HG03460 (cell line): ENCODE measurements at regions not wholly inside any gene's neighbourhood (a gene's known extent, or its start where the extent isn't known, plus 50 kb on each side); places are given as distances from the start of the nearest gene placed in this dataset.
"Not testable (repeated sequence)": the region's sequence is repeated elsewhere in the genome, so short reads cannot be mapped to it uniquely, and the experiment has no call there.

Experiments
- ATAC-seq: cut with Tn5 transposase; IDR thresholded peaks from one replicate; pipeline ENCODE4 v1.9.1; 2021; ENCODE audit not compliant: unreplicated experiment

DNA sequence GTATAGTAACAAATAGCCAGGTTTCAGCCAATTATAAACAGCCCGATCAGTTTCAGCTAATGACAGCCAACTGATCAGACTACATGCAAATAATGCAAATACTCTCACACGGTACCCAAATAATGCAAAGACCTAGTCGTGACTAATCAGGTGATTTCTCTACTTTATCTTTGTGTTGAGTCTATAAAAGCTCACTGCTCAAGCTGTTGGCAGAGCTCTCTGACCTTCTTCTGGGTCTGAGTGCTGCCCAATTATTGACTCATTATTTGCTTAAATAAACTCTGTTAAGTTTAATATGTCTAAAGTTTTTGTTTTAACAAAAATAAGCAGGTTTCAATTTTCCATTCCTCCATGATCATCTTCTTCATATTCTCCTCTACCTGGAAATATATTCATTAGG lies 1971.7 kb downstream of the SUCLG1 start:
- ATAC-seq, result no peak

- ATAC-seq, result no peak
These were observed 1973.4 kb downstream of the SUCLG1 start for GRCh38 chr2:82485701-82486100.

- no peak for ATAC-seq
These were observed 1977.9 kb downstream of the SUCLG1 start for GRCh38 chr2:82481207-82481606.

- no peak for ATAC-seq
These were observed 1980.4 kb downstream of the SUCLG1 start for GRCh38 chr2:82478641-82479040.

GRCh38 chr2:82476094-82476493 lies 1983.0 kb downstream of the SUCLG1 start:
- no peak for ATAC-seq

DNA sequence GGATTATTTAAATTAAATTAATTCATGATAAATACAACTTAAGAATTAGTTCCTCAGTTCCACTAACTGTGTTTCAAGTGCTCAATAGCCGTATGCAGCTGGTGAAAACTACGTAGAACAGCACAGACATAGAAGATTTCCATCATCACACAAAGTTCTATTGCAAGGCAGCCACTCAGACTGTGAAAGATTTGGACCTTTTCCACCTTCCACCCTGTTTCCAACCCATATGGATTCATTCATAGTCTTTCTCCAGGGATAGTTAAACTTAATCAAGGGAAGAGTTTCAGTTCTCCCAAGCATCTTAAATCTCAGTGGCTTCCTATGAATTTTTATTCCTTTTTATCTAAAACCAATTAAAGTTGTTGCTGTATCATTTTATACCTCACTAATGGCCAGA lies 2030.8 kb downstream of the SUCLG1 start:
- ATAC-seq, result no peak

DNA sequence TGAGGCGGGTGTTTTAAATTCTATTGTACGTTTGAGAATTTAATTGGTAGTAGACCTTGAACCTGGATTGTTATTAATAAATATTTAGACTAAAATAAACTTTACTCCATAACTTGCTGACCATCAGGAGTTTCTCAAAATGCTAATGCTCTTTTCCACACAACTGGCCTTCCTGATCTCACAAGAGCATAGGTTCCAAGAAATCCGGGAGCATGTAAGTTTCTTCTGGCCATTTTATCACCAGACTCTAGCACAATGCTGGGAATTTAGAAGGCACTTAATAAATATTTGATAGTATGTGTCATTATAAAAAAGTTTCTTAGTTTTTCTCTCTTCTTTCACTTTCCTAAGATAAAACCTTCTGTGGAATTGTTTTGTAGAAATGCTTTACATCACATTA lies 2047.1 kb downstream of the SUCLG1 start:
- no peak for ATAC-seq

- no peak for ATAC-seq
These were observed 2048.0 kb downstream of the SUCLG1 start for GRCh38 chr2:82411071-82411470.

DNA sequence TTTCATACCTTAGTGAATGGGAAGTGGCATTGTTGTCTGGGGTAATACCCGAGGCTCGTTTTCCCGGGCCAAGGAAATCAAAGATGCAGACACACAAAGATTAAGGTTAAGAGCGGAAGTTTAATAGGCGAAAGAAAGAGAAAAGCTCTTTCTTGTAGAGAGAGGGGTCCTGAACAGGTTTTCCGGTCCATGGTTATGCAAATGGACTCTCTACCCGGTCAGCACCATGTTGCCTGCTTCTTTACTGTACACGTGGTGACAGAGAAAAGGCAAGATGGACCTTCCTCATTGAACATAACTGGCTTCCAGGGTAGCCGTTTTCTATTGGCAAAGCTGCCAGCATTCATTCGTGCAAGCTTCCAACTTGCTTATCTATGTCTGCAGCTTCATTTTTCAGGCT lies 2063.5 kb downstream of the SUCLG1 start:
- no peak for ATAC-seq

DNA sequence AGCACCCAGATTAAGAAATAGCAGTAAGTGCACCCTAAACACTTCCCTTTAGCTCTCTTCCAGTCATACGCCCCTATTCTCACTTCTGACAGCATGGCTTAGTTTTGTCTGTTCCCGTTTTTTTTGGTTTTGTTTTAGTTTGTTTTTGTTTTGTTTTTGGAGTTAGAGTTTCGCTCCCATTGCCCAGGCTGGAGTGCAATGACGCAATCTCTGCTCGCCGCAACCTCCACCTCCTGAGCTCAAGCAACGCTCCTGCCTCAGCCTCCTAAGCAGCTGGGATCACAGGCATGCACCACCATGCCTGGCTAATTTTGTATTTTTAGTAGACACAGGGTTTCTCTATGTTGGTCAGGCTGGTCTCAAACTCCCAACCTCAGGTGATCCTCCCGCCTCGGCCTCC lies 2067.7 kb downstream of the SUCLG1 start:
- ATAC-seq, result no peak

DNA sequence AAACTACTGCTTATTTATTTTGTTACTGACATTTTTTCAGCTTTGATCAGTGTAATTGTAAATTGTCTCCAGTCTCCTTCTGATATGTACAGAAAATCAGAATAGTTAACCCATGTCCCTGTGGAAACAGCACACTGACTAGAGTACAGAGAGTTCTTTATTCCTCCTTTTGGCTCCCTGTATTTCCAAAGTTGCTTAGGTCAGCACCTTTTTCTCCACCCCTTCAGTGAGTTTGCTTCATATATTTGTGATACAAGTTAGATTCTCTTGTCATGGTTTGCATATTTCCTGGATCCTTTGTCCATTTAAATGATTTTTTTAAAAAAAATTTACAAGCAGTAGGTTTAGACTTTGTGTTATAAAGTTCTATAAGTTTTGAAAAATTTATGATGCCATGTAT lies 2051.1 kb upstream of the LRRTM1 start:
- no peak for ATAC-seq

GRCh38 chr2:82345910-82346309 lies 2041.4 kb upstream of the LRRTM1 start:
- no peak for ATAC-seq

DNA sequence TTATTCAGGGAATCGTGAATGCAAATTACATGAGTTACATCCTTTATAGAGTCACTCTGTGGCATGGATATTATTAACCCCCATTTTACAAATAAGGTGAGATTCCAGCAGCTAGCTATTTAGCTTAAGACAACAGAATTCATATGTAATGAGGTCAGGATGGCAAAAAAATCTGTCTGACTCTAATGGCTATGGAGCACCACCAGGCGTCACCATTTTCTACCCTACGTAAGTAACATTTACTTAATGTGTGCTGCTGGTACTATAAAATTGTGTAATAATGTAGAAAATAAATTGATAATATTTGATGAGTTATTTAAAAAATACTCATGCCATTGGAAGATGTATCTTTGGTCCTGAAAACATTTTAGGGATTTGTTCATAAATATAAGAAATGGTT lies 2040.1 kb upstream of the LRRTM1 start:
- ATAC-seq, result no peak

DNA sequence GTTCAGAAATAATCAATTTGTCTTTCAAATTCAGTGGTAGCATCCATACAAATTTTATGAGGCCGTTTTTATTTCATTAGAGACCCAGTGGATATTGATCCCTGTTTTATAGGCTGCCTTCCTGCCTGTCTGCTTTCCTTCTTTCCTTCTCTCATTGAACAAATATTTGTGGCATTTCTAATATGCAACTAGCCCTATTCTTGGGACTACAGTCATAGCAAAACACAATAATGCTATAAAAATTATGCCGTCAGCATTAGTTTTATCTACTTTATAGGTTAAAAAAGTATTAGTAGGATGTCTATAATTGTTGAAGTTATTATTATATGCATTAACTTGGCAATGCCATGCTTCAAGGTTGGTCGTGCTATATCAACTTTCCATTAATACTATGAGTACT lies 2037.8 kb upstream of the LRRTM1 start:
- ATAC-seq, result no peak

DNA sequence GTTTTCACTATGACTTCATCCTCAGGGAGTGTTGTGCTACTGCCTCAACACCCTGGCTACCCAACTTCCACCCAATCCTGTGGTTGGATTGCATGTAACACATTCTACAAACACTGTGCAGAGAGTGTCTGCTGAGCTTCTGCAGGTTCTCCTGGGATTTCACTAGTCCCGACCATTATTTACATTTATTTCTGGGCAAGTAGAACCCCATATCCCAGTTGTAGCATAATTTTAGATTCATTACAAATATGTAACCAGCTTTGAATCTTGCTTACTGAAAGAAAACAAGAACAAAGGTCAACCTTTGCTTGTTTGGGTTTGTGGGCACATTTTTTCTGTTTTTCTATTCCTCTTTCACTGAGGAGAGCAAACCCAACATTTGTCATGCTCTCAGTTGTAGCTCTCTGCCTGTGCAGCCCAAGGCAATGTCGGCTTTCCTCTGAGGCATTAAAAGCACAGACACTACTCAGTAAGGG lies 2036.1 kb upstream of the LRRTM1 start:
- ATAC-seq, result no peak

- ATAC-seq, result no peak
These were observed 2035.3 kb upstream of the LRRTM1 start for GRCh38 chr2:82339805-82340204.

DNA sequence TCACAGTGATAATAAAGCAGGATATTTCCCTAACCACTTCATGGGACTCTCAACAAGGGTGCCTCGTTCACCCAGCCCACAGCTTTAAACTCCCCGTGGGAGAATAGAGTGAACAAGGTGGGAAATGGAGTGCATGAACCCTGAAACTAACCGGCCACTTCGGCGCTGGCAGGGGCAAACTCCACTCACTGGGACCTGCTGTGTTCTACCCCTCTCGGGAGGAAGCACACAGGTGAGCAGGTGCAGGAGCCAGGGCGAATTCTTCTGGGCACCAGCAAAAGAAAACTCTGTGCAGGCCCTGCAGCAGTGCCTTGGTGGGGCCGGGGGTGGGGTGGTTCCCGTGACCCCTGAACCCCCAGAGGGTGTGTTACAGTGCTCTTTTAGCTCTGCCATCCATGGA lies 2029.1 kb upstream of the LRRTM1 start:
- ATAC-seq, result no peak

DNA sequence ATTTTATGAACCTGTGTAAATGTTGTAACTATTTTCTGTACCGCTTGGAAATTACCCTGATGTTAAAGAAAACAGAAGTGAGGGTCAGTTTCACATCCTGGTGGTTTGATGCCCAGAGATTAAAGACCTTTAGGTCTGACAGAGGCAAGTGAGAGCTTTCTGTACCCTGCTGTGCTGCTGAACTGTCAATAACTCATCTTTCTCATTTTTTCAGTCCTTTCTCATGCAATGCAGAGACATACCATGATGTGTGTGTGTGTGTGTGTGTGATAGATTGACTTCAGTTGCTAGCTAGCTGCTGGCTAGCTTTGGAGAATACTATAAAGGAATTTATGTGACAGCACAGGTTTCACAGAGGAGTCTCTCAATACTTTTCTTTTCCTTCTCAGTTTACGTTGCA lies 2025.6 kb upstream of the LRRTM1 start:
- ATAC-seq, result no peak

DNA sequence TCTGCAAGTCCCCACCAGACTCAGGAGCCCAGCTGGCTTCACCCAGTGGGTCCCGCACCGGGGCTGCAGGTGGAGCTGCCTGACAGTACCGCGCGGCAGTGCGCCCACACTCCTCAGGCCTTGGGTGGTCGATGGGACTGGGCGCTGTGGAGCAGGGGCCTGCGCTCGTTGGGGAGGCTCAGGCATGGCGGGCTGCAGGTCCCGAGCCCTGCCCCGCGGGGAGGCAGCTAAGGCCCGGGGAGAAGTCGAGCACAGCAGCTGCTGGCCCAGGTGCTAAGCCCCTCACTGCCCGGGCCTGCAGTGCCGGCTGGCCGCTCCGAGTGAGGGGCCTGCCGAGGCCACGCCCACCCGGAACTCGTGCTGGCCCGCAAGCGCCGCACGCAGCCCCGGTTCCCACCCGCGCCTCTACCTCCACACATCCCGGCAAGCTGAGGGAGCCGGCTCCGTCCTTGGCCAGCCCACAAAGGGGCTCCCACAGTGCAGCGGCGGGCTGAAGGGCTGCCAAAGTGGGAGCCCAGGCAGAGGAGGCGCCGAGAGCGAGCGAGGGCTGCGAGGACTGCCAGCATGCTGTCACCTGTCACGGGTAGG lies 2021.7 kb upstream of the LRRTM1 start:
- ATAC-seq, result not testable (repeated sequence)

GRCh38 chr2:82320296-82320695 lies 2015.7 kb upstream of the LRRTM1 start:
- no peak for ATAC-seq

GRCh38 chr2:82317012-82317411 lies 2012.5 kb upstream of the LRRTM1 start:
- ATAC-seq, result no peak

DNA sequence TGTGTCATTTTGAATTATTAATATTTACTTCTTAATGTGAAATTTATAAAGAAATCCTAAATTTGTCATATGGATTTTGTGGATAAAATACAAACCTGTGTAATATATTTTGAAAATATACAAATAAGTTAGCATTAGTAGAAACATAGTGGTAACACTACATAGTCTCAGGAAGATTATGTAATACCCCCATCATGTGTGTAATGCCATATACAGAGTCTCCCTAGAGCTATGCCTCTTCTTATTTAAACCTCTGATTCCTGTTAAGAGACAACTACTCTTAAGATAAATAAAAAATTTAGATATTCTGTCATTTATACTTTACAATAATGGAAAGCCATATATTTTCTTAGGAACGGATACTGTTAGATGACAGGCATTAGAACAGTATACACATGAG lies 2012.0 kb upstream of the LRRTM1 start:
- ATAC-seq, result no peak

GRCh38 chr2:82314836-82315472 lies 2010.4 kb upstream of the LRRTM1 start:
- ATAC-seq, result no peak
